Mucosa of gallbladder (tissue), 1 donor: ENCODE measurements at regions not wholly inside any gene's neighbourhood (a gene's known extent, or its start where the extent isn't known, plus 50 kb on each side); places are given as distances from the start of the nearest gene placed in this dataset.
"Not testable (repeated sequence)": the region's sequence is repeated elsewhere in the genome, so short reads cannot be mapped to it uniquely, and the experiment has no call there.

ENCODE experiments used
- DNase-seq: peaks from one replicate; pipeline ENCODE4 v3.0.0-alpha.2; 2020; ENCODE audit warnings: low spot score
- donor health status: DM: no; HTN: no; CAD: no.

- DNase-seq, result no peak
These were observed 266.9 kb downstream of the KTN1 start for GRCh38 chr14:55846826-55847446.

GRCh38 chr14:55847766-55848165 is 267.8 kb downstream of the KTN1 start:
- DNase-seq, result no peak

- DNase-seq, result no peak
These were observed 269.0 kb downstream of the KTN1 start for GRCh38 chr14:55848964-55849363.

GRCh38 chr14:55849833-55850232 is 268.4 kb upstream of the PELI2 start:
- no peak for DNase-seq

- DNase-seq, result no peak
These were observed 267.4 kb upstream of the PELI2 start for GRCh38 chr14:55850825-55851241.

GRCh38 chr14:55851301-55851700 is 266.9 kb upstream of the PELI2 start:
- DNase-seq, result no peak

- DNase-seq, result no peak
These were observed 266.2 kb upstream of the PELI2 start for GRCh38 chr14:55851961-55852360.

GRCh38 chr14:55855751-55856150 is 262.5 kb upstream of the PELI2 start:
- DNase-seq, result no peak

- no peak for DNase-seq
These were observed 259.6 kb upstream of the PELI2 start for GRCh38 chr14:55858604-55859003.

GRCh38 chr14:55861561-55861960 is 256.6 kb upstream of the PELI2 start:
- DNase-seq, result not testable (repeated sequence)

- no peak for DNase-seq
These were observed 253.1 kb upstream of the PELI2 start for GRCh38 chr14:55864890-55865655.

- DNase-seq, result no peak
These were observed 250.9 kb upstream of the PELI2 start for GRCh38 chr14:55867311-55867710.

GRCh38 chr14:55867719-55868118 is 250.5 kb upstream of the PELI2 start:
- DNase-seq, result no peak

- no peak for DNase-seq
These were observed 248.7 kb upstream of the PELI2 start for GRCh38 chr14:55869397-55870049.

GRCh38 chr14:55873169-55873568 is 245.0 kb upstream of the PELI2 start:
- DNase-seq, result no peak

- no peak for DNase-seq
These were observed 243.4 kb upstream of the PELI2 start for GRCh38 chr14:55874785-55875184.

GRCh38 chr14:55877942-55878341 is 240.3 kb upstream of the PELI2 start:
- peak; percentile 48 for DNase-seq

- DNase-seq, result peak; percentile 26
These were observed 236.5 kb upstream of the PELI2 start for GRCh38 chr14:55881577-55882241.

- no peak for DNase-seq
These were observed 233.4 kb upstream of the PELI2 start for GRCh38 chr14:55884819-55885218.

- peak; percentile 36 for DNase-seq
These were observed 229.1 kb upstream of the PELI2 start for GRCh38 chr14:55889124-55889523.

- no peak for DNase-seq
These were observed 226.5 kb upstream of the PELI2 start for GRCh38 chr14:55891692-55892091.

GRCh38 chr14:55892906-55893305 is 225.3 kb upstream of the PELI2 start:
- no peak for DNase-seq
